AML-193 (cell line): ENCODE measurements at regions not wholly inside any gene's neighbourhood (a gene's known extent, or its start where the extent isn't known, plus 50 kb on each side); places are given as distances from the start of the nearest gene placed in this dataset.
"Not testable (repeated sequence)": the region's sequence is repeated elsewhere in the genome, so short reads cannot be mapped to it uniquely, and the experiment has no call there.

Experiments
- DNase-seq, 2 experiments: peaks; one replicate each; lab custom pipeline; 2025; lab: John Stamatoyannopoulos, UW

DNA sequence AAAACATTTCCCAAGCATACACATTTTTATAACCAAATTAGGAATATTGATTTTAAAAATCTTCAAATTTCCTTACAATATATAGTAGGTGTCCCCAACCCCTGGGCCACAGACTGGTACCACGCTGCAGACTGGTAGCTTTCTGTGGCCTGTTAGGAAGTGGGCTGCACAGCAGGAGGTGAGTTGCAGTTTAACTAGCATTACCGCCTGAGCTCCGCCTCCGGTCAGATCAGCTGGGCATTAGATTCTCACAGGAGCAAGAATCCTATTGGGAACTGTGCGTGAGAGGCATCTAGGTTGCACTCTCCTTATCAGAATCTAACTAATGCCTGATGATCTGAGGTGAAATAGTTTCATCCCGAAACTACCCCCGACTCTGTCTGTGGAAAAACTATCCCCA, 62.1 kb downstream of the ZWINT start:
- no peak for DNase-seq

DNA sequence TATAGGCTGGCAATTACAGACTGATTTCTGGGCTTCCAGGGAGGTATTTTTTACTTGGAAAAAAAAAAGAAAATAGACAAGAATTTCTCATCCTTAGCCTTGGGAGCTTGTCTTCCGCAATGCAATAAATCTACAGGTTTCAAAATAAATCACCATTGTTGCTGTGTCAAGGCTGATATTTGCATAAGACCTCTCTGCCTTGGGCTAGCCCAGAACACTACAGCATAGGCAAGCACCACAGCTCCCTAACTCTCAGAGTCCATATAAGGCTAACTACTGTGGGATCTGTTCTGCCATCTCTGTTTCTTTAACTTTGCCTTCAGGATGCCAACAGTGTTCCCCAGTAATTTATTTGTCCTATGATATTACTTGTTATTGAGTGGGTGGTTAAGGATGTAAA, 64.4 kb downstream of the ZWINT start:
- no peak for DNase-seq

DNA sequence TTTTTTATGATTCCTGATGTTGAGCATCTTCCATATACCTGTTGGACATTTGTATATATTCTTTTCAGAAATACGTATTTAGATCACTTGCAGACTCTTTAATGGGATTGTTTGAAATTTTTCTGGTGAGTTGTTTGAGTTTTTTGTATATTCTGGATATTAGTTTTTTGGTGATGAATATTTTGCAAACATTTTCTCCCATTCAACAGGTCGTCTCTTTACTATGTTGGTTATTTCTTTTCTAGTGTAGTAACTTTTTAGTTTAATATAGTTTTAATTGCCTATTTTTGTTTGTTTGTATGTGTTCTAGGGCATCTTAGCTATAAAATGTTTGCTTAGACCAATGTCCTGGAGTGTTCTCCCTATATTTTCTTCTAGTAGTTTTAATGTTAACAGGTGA, 72.7 kb downstream of the ZWINT start:
- no peak for DNase-seq

DNA sequence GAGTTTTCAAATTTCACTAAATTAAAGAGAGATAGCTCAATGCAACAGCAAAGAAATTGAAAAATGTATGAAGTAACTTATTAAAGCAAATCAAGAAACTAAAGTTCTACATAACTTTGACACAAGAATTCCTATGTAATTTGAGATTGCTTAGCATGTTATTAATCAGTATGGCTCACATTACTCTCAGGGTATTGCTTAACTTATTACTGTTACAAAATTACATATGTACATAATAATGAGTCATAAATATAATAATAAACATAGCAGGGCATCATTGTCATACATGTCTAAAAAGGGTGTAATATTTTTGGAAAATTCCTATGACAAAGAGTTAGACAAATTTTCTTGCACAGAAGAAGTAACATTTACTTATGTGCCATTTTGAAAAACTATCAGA, 75.0 kb downstream of the ZWINT start:
- DNase-seq: no peak

DNA sequence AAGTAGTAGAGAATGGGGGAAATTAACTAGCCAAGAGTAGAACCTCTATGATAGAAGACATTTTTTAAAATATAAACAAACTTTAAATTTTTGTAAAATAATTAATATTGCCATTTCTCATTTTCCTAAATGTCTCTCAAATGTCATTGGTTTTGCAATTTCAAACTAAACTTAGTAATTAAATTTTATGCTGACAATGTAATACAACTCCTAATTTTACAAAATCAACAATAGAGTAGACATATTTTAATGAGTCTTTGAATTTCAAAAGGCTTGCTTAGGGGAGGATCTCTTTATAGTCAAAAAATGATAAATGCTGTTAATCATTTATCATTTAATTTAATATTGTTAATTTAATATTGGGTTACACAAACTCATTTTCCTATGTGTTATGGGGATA, 81.8 kb downstream of the ZWINT start:
- DNase-seq: no peak

DNA sequence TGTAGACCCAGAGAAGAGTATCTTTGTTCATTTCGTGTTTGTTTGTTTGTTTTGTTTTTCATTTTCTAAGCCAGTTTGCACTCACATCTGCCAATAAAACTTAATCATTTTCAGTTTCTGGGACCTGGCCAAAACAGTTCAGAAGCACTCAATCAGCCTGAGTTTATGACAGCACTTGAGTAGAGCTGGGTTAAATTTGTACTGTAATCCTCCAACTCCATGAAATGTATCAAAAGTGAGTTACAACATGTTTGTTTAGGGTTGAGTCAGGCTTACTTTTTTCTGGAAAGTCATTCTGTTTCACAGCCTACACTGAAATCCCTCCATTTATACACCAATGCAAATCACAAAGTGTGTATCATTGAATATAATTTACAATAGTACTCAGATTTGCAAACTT, 91.9 kb downstream of the ZWINT start:
- DNase-seq: no peak

DNA sequence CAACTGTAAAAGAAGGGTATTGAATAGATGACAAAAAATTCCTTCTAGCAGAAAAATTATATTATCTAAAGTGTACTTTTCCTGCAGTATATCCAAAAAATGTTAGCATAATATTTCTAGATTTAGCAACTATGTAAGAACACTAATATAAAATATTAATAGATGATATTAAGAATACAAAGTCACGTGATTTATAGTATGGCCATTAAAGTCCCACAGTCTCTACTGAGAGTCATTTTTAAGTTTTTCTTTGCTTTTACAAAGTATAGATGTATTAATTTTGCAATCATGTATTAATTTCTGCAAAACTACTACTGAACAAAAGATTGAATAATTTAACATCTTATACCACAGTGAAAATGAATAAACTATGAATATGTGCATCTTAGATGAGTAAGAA, 94.9 kb downstream of the ZWINT start:
- DNase-seq: no peak

DNA sequence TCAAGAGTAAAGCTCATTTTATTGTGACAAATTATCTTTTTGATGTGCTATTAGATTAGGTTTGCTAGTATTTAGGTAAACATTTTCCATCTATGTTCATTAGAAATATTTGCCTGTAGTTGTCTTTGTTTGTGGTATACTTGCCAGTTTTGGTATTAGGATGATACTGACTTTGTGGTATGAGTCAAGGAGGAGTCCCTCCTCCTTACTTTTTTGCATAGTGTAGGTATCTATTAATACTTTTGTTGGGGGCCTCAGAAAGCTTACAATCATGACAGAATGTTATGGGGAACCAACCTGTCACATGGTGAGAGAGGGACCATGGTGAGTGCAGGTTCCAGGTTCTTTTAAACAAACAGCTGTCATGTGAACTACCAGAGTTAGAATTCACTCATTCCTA, 102.1 kb downstream of the ZWINT start:
- DNase-seq: no peak

DNA sequence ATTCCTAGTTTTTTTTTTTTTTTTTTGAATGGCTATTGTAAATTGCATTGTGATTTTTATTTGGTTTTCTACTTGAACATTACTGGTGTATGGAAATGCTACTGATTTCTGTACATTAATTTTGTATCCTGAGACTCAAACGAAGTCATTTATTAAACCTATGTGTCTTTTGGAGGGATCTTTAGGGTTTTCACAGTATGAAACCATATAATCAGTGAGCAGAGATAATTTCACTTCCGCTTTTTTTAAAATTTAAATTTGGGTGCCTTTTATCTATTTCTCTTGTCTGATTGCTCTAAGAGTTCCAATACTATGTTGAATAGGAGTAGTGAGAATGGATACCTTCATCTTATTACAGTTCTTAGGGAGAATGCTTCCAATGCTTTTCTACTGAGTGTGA, 102.7 kb downstream of the ZWINT start:
- DNase-seq: no peak

DNA sequence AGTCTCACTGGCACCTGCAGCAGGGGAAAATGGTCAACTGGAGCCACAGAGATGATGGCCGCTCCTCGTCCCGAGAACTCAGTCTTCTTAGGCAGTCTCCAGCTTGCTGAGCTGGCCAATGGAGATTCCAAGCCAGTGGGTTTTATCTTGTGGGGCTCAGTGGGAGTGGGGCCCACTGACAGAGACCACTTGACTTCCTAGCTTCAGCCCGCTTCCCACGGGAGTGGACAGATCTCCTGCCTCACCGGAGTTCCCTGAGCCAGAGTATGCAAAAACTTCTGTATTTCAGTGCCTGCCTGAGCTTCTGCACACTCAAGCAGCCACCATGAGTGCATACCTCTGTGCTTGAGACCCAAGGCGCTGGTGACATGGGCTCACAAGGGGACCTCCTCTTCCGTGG, 105.8 kb downstream of the ZWINT start:
- no peak for DNase-seq

DNA sequence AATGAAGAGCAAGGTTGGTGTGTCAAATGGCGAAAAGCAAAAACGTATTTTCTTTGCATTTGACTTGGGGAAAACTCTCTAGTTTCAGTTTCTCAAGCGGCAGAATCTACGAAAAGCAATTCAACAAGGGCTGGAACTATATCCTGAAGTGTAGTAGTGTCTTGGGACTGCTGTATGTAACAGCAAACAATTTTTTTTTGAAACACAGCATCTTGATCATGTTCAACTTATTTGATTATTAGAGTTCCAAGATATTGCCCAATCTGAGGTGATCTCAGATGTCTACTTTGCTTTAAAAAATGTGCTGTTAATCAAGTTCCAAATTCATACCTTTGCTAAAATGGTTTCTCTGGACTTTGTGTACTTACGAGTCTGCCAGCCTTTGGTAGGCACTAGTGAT, 120.6 kb downstream of the ZWINT start:
- DNase-seq: no peak

DNA sequence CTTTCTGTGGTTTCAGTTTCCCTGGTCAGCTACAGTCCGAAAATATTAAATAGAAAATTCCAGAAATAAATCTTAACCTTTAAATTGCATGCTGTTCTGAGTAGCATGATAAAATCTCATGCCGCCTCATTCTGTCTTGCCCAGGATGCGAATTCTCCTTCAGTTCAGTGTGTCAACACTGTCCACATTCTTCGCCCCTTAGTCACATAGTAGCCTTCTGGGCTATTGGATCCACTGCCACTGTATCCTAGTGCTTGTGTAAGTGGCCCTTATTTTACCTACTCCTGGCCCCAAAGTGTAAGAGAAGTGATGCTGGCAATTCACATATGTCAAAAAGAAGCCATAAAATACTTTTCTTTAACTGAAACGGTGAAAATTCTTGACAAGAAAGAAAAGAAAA, 129.6 kb downstream of the ZWINT start:
- no peak for DNase-seq

DNA sequence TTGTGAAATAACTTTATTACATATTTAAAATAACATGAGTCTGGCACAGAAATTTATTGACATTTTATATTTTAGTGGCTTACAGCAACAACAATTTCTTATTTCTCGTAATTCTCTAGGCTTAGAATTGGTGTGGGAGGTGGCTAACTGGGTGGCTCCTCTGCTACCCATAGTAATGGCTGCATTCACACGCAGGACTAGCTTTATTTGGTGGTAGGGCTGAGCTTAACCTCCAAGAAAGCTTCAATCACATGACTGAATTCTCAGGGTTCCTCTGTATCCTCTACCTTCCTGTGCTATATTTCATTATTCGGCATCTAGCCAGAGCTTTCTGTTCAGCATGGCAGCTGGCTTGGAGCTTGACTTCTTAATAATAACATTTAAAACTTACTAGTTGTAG, 138.8 kb downstream of the ZWINT start:
- DNase-seq: no peak

DNA sequence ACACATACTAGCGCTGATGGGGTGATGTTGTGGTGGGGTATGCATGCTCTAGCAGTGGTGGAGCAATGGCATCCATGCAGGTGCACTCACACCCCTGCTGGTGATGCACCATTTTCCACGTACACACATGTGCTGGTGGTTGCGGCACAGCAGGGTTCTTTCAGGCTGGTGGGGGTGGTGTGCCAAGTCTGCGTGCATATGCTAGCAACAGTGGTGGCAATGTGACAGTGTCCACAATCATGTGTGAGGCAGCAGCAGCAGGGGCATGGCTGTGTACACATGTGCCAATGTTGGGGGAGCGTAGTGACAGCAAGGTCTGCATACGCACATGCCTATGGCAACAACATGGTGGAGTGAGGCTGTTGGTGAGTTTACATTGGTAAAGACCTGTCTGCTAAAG, 148.1 kb downstream of the ZWINT start:
- DNase-seq: no peak

DNA sequence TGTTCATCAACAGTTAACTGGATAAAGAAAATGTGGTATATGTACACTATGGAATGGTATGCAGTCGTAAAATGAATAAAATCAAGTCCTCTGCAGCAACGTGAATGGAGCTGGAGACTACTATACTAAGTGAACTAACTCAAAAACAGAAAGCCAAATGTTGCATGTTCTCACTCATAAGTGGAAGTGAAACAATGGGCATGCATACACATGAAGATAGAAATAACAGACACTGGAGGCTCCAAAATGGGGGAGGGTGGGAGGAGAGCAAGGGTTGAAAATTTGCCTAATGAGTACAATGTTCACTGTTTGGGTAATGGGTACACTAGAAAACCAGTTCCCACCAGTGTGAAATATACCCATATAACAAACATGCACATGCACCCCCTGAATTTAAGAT, 179.5 kb downstream of the ZWINT start:
- no peak for DNase-seq

DNA sequence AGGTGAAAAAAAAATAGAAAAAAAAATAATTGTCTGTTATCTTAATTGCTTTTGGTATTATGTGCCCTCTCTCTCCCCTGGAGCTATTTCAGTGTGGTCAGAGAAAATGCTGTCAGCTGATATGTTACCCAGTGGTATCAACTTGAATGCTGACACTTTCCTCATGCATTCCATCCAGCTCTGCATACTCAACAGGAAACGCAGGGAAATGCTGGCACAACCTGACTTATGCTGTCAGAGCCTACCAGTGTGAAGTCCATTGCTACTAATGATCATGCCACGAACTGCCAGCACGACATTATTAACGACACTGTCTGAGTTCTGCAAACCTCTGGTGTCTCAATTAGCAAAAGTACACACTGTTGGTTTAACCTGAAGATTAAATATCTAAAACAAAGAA, 182.8 kb downstream of the ZWINT start:
- no peak for DNase-seq

DNA sequence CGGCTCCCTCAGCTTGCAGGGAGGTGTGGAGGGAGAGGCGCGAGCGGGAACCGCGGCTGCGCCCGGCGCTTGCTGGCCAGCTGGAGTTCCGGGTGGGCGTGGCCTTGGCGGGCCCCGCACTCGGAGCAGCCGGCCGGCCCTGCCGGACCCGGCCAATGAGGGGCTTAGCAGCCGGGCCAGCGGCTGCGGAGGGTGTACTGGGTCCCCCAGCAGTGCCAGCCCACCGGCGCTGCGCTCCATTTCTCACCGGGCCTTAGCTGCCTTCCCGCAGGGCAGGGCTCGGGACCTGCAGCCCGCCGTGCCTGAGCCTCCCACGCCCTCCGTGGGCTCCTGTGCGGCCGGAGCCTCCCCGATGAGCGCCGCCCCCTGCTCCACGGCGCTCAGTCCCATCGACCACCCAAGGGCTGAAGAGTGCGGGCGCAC, 206.0 kb downstream of the ZWINT start:
- DNase-seq: not testable (repeated sequence)

DNA sequence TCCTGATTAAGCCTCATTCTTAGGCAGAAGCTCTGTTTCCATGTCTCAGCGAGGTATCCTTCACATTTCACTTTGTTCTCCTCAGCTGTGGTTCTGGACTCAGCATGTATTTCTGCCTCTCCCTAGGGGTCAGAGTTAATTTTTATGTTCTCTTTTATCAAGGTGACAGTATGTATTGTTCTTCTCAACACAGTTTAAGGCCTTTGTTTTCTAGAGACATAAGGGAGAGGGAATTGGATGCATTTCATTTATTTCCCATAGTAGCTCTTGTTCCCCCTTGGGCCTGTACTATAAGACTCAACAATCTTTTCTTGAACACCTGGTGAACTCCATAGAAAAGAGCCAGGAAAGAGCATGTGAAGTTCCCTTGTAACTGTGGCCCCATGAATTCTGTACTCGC, 214.3 kb downstream of the ZWINT start:
- DNase-seq: no peak

DNA sequence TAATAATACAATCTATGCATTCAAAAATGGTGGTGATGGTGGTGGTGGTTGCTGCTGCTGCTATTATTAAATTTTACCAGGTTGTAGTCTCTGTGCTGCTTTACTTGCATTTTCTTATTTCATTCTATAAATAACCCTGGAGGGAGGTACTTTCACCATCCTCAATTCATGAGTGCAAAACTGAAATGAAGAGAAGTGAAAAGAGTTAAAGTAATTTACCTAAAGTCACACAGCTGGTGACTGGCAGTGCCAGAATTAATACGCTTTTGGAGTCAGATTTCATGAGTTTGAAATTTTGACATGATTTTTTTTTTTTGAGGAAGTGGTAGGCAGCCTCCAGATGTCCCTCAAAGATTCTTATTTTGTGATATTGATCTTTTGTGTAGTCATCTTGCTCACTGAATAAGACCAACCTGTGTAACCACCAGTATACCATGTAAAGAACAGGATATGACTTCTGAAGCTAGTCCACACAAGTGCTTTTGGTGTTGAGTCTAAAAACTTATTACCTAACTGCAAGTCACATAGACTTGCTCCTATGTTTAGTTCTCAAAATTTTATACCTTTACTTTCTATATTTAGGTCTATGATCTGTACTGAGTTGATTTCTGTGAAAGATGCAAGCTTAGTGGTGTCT, 218.8 kb downstream of the ZWINT start:
- no peak for DNase-seq

DNA sequence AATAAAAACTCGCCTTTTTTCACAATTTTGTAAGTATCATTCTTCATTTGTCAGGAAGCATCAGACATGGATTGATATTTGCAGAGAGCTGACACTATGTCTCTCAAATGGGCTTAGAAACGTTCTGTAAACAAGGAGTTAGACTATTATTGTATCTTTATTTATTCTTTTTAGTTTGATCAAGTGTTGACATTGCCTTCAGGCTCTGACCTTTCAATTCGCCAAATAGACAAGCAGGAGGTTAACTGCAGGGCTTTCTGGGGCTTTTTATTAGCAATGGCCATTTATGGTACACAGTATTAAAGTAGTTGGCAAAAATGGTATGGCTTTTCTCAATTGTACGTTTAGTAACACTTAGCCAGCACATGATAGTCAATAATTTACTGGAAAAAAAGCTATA, 221.7 kb downstream of the ZWINT start:
- no peak for DNase-seq

DNA sequence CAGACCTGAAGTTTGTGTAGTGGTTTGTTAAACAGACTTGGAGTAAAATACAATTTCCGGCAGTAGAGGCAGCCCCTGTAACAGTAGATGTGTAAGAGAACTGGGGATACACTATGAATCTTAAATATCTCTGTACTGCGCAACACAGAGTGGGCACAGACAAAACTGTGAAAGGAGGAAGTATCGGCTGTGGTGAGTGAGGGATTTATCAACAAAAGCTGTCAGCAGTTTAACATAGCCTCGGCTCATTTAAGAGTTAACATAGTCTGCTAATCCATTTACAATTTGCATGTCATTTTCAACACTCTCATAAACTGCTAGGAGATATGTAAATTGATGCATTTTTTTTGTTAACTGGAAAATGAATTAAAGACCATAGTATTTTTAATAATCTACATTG, 225.2 kb downstream of the ZWINT start:
- DNase-seq: peak in 1 of 2 experiments; percentile 5

DNA sequence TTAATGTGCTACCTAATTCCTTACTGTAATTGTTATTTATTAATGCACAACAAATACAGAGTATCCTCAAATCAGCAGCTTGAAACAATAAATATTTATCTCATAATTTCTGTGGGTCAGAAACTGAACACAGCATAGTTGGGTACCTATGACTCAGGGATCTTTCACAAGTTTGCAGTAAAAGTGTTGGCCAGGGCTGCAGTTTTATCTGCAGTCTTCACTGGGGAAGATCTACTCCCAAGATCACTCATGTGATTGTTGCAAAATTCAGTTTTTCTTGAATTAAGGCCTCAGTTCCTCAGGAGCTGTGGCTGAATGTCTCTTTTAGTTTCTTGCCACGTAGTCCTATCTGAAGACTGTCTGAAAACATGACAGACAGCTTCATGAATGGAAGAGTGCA, 237.8 kb downstream of the ZWINT start:
- no peak for DNase-seq

DNA sequence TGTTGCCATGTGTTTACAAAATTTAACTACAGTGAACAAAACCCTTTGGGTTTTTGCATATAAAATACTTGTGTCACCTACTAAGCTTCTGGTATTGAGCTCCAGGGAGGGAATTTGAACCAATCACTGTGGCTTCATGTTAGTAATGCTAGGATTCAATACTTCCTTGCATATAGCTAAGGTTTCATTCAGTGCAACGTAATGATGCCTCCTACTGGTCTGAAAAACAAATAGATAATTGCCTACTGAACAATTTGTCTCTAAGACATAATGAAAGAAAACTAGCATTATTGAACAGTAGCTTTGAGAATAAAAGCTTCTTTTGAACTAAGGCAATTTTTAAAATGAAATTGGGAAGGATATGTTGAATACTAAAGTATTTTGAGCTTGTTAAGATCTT, 244.4 kb downstream of the ZWINT start:
- DNase-seq: peak; percentile 0 to 10

DNA sequence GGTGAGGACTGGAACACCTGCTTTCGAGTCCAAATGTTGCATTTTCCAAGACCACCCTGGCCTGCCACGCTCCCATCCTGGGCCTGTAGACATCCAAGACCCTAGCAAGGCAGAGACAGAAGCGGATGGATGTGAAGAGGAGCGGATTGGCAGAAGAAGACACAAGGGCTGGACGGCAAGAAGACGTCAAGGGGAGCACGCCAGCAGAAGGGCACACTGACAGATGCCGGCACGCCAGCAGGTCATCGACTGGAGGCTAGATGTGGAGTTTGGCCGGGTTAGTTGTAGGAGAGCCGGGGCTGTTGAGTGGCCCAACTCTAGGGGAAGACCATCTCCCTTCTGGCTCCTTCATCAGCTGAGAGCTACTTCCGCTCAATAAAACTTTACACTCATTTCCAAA, 251.6 kb downstream of the ZWINT start:
- no peak for DNase-seq

DNA sequence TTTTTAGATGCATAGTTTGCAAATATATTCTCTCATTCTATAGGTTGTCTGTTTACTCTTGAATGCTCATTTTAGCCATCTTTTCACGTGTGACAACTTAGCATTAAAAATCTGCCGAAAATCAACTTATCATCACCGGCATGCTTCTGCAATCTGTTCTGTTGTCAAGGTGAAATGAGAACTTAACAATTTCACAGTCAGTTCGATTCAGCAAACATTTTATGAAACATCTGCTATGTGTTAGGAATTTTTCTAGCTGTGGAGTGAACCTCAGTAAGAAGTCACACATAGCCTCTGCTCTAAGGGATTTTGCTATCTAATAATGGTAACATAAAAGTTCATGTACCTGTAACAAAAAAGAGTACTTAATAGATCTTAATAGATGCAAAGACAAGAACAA, 256.1 kb downstream of the ZWINT start:
- DNase-seq: no peak
